Gastroesophageal sphincter (tissue), 4 donors: ENCODE measurements at regions not wholly inside any gene's neighbourhood (a gene's known extent, or its start where the extent isn't known, plus 50 kb on each side); places are given as distances from the start of the nearest gene placed in this dataset.

Experiments used
- ATAC-seq: fragments of 150-250 bp; one replicate; pipeline ENCODE4 v1.9.1; 2016; ENCODE audit warnings: mild to moderate bottlenecking, moderate library complexity
- H3K27ac ChIP-seq, 4 donors: fragments of 200-600 bp; sonication (generic) in 3 of 4; 1 replicate in 3 of 4; 2 replicates in 1 of 4; pipeline ENCODE4 v1.5.1; 2016 to 2019
- H3K27me3 ChIP-seq: fragments of 200-600 bp; sonication (generic); one replicate; pipeline ENCODE4 v1.5.1; 2019
- H3K36me3 ChIP-seq, 2 donors: fragments of 200-600 bp; sonication (generic); one replicate each; pipeline ENCODE4 v1.5.1; 2019; ENCODE audit warnings: control low read depth in 1 of 2
- H3K4me1 ChIP-seq, 3 donors: fragments of 200-600 bp; sonication (generic); 1 replicate in 2 of 3; 2 replicates in 1 of 3; pipeline ENCODE4 v1.5.1; 2016 to 2019; ENCODE audit warnings: control low read depth in 2 of 3
- H3K4me3 ChIP-seq, 2 donors: fragments of 200-600 bp; sonication (generic); one replicate each; pipeline ENCODE4 v1.5.1; 2019; ENCODE audit warnings: mild to moderate bottlenecking in 1 of 2, moderate library complexity in 1 of 2
- H3K9me3 ChIP-seq, 3 donors: fragments of 200-600 bp; sonication (generic); one replicate each; pipeline ENCODE4 v1.5.1; 2017 to 2019; ENCODE audit warnings: control low read depth in 2 of 3
- EP300 ChIP-seq: sonication (generic); formaldehyde crosslinking; IDR thresholded peaks from one replicate; pipeline ENCODE4 v1.6.1; 2017; ENCODE audit warnings: antibody characterized with exemption, mild to moderate bottlenecking
- POLR2A ChIP-seq, 2 donors: fragments of 450-650 bp; IDR thresholded peaks; one replicate each; pipeline ENCODE4 v1.6.1; 2017; ENCODE audit warnings: antibody characterized with exemption in 2 of 2, mild to moderate bottlenecking in 2 of 2, moderate library complexity in 1 of 2
- POLR2AphosphoS5 ChIP-seq: sonication (generic); formaldehyde crosslinking; IDR thresholded peaks from one replicate; pipeline ENCODE4 v1.6.1; 2017; ENCODE audit warnings: antibody characterized with exemption
- WGBS, 2 donors: methylation state at CpG; one replicate each; pipeline ENCODE4 v1.1.5; 2018; ENCODE audit warnings: low coverage in 1 of 2; 5-methylcytosine and 5-hydroxymethylcytosine counted together
- TF ChIP-seq, protein P1 (sequence below), 4 experiments: fragments of 200-600 bp in 2 of 4; fragments of 450-650 bp in 2 of 4; sonication (generic) in 1 of 4; IDR thresholded peaks; one replicate each; pipeline ENCODE4 v1.5.1; 2017 to 2019; ENCODE audit warnings: antibody characterized with exemption in 4 of 4, mild to moderate bottlenecking in 2 of 4, moderate library complexity in 2 of 4

DNA sequence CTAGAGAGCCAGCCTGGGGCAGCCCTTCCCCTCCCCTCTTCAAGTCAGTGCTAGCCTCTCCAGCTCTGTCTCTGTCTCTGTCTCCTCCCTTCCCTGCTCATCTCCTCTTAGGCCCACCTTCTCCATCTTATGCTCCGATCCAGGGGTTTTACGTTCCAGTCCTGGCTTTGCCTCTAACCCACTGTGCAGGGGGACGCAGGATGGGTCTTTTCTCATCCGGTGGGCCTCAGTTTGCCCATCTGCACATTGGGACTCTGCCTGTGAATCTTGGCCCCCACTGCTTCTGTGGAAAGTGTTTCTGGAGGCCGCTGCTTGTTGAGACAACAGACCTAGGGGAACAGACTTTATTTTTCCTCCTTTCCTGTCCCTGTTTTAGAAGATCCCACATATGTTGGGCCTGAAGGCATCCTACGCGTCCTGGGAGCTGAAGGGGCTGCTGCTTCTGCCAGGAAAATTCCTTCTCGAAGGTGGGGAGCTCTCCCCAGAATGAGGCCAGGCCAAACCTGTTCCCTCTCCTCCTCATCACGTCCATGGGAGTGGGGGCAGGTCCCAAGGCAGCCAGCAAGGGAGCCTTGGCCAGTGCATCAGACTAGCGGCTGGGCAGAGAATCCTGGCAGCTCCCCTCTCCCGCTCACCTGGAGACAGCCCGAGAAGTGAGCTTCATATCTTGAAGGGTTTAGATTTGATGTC is 99.5 kb upstream of the CSF3R start:
- ATAC-seq = no peak
- H3K4me3 ChIP-seq = no peak overlapping the region
- no peaks in the 10 kb centered on the region for H3K9me3 ChIP-seq
- H3K36me3 ChIP-seq = no peaks in the 10 kb centered on the region
- WGBS, 2 donors = 52 to 55% methylated on average over 5 to 6 of the region's 12 CpGs
- TF ChIP-seq EP300 (no peak), POLR2A (IDR thresholded peaks at IDR 0.05) (no peak), POLR2AphosphoS5 (no peak)
- TF ChIP-seq, protein P1, sequence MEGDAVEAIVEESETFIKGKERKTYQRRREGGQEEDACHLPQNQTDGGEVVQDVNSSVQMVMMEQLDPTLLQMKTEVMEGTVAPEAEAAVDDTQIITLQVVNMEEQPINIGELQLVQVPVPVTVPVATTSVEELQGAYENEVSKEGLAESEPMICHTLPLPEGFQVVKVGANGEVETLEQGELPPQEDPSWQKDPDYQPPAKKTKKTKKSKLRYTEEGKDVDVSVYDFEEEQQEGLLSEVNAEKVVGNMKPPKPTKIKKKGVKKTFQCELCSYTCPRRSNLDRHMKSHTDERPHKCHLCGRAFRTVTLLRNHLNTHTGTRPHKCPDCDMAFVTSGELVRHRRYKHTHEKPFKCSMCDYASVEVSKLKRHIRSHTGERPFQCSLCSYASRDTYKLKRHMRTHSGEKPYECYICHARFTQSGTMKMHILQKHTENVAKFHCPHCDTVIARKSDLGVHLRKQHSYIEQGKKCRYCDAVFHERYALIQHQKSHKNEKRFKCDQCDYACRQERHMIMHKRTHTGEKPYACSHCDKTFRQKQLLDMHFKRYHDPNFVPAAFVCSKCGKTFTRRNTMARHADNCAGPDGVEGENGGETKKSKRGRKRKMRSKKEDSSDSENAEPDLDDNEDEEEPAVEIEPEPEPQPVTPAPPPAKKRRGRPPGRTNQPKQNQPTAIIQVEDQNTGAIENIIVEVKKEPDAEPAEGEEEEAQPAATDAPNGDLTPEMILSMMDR (IDR thresholded peaks at IDR 0.05) = no peak
- H3K27me3 ChIP-seq = peaks cover 90% of the 10 kb centered on the region
- no peaks in the 10 kb centered on the region for H3K4me1 ChIP-seq
- H3K27ac ChIP-seq = no peak overlapping the region

DNA sequence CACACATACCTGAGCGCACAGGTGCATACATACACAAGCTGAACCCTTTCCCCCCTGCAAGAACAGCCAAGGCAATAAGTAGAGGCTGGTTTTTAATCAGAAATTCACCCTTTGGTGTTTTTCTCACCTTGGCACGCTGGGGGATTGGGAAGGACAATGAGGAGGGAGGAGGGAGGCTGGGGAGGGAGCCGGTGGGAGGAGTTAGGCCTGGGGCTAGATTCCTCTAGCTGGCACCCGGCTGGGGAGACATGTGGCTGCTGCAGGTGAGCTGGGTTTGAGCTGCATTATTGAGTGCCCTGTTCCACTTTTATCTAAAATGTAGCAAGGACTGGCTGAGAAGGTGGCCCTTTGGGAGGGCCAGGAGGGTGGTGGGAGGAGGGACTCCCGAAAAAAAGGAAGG is 97.8 kb upstream of the CSF3R start:
- TF ChIP-seq, protein P1 (IDR thresholded peaks at IDR 0.05) = no peak
- TF ChIP-seq EP300 (no peak), POLR2AphosphoS5 (no peak), POLR2A (IDR thresholded peaks at IDR 0.05) (no peak)
- no peak for ATAC-seq
- 19% methylated on average over 5 of the region's 5 CpGs; no CpG with 5 or more reads in 1 of the 2 donors for WGBS, 2 donors
- no peaks in the 10 kb centered on the region for H3K9me3 ChIP-seq
- H3K27me3 ChIP-seq = peaks cover 90% of the 10 kb centered on the region
- no peak overlapping the region for H3K27ac ChIP-seq
- H3K4me3 ChIP-seq = no peak overlapping the region
- no peaks in the 10 kb centered on the region for H3K4me1 ChIP-seq
- no peaks in the 10 kb centered on the region for H3K36me3 ChIP-seq

DNA sequence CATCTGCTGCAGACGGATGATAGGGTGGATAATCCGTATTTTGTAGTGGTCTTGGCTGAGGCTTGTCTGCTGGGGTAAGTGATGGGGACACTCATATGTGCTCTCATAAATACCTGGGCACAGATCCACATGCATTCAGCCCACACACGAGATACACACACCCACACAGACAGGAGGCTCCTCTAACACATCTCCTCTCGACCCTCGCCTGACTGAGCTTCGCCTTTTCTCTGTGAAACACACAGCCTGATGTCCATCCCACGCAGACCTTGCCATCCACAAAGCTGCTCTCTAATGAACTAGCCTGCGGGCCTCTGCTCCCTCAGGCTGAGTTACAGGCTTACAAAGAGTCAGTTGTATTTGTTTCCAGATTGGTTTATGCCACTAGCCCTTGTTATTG is 96.3 kb upstream of the CSF3R start:
- no peaks in the 10 kb centered on the region for H3K9me3 ChIP-seq
- no peaks in the 10 kb centered on the region for H3K36me3 ChIP-seq
- no peak for ATAC-seq
- H3K27ac ChIP-seq = no peak overlapping the region
- peaks cover 91% of the 10 kb centered on the region for H3K27me3 ChIP-seq
- no peak for TF ChIP-seq POLR2AphosphoS5
- TF ChIP-seq, protein P1 (IDR thresholded peaks at IDR 0.05) = no peak
- TF ChIP-seq POLR2A (IDR thresholded peaks at IDR 0.05) = no peak
- H3K4me1 ChIP-seq = no peaks in the 10 kb centered on the region
- 20 to 64% methylated on average over 2 to 5 of the region's 8 CpGs for WGBS, 2 donors
- no peak overlapping the region for H3K4me3 ChIP-seq

DNA sequence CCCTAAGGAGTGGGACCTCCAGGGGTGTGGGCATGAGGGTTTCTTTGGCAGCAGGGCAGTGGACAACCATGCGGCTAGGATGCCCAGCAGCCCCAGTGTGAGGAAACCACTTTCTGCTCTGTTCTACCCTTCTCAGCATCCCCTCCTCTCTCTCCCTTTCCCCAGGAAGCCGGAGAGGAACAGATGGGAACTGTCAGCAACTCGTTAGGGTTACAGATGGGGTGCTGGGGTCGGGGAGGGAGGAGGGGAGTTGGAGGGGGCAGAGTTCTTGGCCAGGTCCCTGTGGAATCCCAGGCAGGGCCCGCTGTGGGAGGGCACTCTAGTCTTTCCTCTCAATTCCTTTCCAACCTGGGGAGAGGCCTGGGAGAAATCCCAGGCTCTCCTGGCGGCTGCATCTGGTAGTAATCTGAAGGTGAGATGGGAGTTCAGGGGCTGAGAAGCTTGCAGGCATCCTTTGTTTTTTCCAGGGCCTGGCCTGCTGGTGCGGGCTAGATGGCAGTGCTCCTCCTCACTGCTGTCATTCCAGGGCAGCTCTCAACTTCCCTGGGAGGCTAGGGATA is 93.9 kb upstream of the CSF3R start:
- no peaks in the 10 kb centered on the region for H3K9me3 ChIP-seq
- H3K27ac ChIP-seq = no peak overlapping the region
- no peak for TF ChIP-seq POLR2A (IDR thresholded peaks at IDR 0.05)
- no peak for TF ChIP-seq EP300
- TF ChIP-seq, protein P1 (IDR thresholded peaks at IDR 0.05) = no peak
- H3K36me3 ChIP-seq = no peaks in the 10 kb centered on the region
- H3K4me3 ChIP-seq = no peak overlapping the region
- no peaks in the 10 kb centered on the region for H3K4me1 ChIP-seq
- 10% methylated on average over 2 of the region's 7 CpGs; no CpG with 5 or more reads in 1 of the 2 donors for WGBS, 2 donors
- ATAC-seq = no peak
- peaks cover 91% of the 10 kb centered on the region for H3K27me3 ChIP-seq

DNA sequence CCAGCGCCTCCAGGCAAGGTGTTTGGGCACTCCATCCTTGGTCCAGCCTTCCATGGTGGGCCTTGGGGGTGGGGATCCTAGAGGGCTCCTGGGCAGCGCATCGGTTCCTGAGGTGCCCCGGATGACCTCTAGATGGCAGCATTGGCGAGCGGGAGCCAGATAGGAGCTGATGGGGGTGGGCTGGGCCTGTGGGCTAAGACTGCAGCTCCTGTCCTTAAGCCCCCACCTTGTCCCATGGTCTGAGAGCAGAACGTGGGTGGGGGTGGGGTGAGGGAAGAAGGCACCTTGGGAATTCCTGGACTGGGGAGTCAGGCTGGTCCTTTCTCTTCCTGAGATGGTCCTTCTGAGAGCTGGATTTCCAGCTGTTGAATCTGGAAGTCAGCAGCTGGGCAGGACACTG is 93.4 kb upstream of the CSF3R start:
- TF ChIP-seq, protein P1 (IDR thresholded peaks at IDR 0.05) = peak in 3 of 4 experiments; percentile 44 to 73 (median 49)
- TF ChIP-seq EP300 = no peak
- Histone ChIP-seq H3K27me3 (peaks cover 95% of the 10 kb centered on the region), H3K36me3 (no peaks in the 10 kb centered on the region), H3K9me3 (no peaks in the 10 kb centered on the region), H3K4me3 (no peak overlapping the region), H3K4me1 (no peaks in the 10 kb centered on the region), H3K27ac (no peak overlapping the region)
- no CpG with 5 or more reads among the region's 7 CpGs for whole genome bisulfite sequencing, 2 donors
- ATAC-seq = peak; percentile 62
